Right atrium auricular region (tissue), 2 donors: ENCODE measurements at regions not wholly inside any gene's neighbourhood (a gene's known extent, or its start where the extent isn't known, plus 50 kb on each side); places are given as distances from the start of the nearest gene placed in this dataset.

ENCODE experiments used
- DNase-seq: peaks from one replicate; pipeline ENCODE4 v3.0.0-alpha.2; 2019; ENCODE audit warnings: low spot score
- H3K27ac ChIP-seq, 2 donors: fragments of 200-600 bp; sonication (generic); 1 replicate in 1 of 2; 2 replicates in 1 of 2; pipeline ENCODE4 v1.5.1; 2016 to 2019
- H3K27me3 ChIP-seq, 2 donors: fragments of 200-600 bp; sonication (generic); one replicate each; pipeline versions ENCODE4 v1.5.1 to v1.6.0; 2017 to 2019
- H3K36me3 ChIP-seq: fragments of 200-600 bp; sonication (generic); one replicate; pipeline ENCODE4 v1.5.1; 2016
- H3K4me1 ChIP-seq, 2 donors: fragments of 200-600 bp; sonication (generic); one replicate each; pipeline versions ENCODE4 v1.5.1 to v1.6.0; 2017 to 2019
- H3K4me3 ChIP-seq, 2 donors: fragments of 200-600 bp; sonication (generic); 1 replicate in 1 of 2; 2 replicates in 1 of 2; pipeline ENCODE4 v1.5.1; 2017 to 2019; ENCODE audit warnings: mild to moderate bottlenecking in 1 of 2, moderate library complexity in 1 of 2
- H3K9me3 ChIP-seq, 2 donors: fragments of 200-600 bp; sonication (generic); one replicate each; pipeline ENCODE4 v1.5.1; 2019
- CTCF ChIP-seq, 2 donors: fragments of 200-600 bp; sonication (generic); IDR thresholded peaks; one replicate each; pipeline ENCODE4 v1.5.1; 2019; ENCODE audit warnings: antibody characterized with exemption in 2 of 2

DNA sequence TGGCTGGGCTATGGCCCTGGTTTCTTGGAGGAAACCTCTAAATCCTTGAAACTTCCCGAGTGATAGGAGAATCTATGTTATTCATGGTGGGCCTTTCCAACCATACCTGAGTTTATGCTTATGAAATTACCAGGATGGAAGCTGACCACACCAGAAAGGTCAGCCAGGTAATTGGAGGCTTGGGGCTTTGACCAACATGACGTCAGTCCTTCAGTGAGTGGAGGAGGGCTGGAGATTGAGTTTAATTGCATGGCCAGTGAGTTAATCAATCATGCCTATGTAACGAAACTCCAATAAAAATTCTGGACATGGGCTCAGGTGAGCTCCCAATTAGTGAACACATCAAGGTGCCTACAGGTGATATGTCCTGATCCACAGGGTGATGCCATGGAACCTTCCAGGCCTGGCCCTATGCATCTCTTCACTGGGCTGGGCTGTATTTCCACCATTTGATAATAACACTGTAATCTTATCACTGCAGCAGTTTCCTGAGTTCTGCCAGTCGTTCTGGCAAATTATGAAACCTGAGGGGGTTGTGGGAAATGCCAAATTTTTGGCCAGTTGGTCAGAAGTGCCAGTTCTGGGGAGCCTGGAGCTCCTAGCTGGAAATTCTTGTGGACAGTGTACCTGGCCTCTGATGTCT is 106.5 kb downstream of the CDH26 start:
- H3K4me3 ChIP-seq, result no peak overlapping the region
- peaks cover 0 to 12% of the 10 kb centered on the region in 2 donors for H3K4me1 ChIP-seq
- H3K9me3 ChIP-seq, result no peaks in the 10 kb centered on the region
- H3K27me3 ChIP-seq, result no peaks in the 10 kb centered on the region
- no peak for TF ChIP-seq CTCF (IDR thresholded peaks at IDR 0.05)
- H3K27ac ChIP-seq, result no peak overlapping the region
- no peaks in the 10 kb centered on the region for H3K36me3 ChIP-seq
- DNase-seq, result no peak

- no peak overlapping the region for H3K27ac ChIP-seq
- no peak for TF ChIP-seq CTCF (IDR thresholded peaks at IDR 0.05)
- DNase-seq, result no peak
- no peaks in the 10 kb centered on the region for H3K9me3 ChIP-seq
- no peak overlapping the region for H3K4me3 ChIP-seq
- no peaks in the 10 kb centered on the region for H3K36me3 ChIP-seq
- H3K27me3 ChIP-seq, result no peaks in the 10 kb centered on the region
- H3K4me1 ChIP-seq, result peaks cover 0 to 12% of the 10 kb centered on the region in 2 donors
Observed at GRCh38 chr20:60065741-60066437, 107.7 kb downstream of the CDH26 start.

- no peak overlapping the region for H3K4me3 ChIP-seq
- TF ChIP-seq CTCF (IDR thresholded peaks at IDR 0.05), result no peak
- no peaks in the 10 kb centered on the region for H3K27me3 ChIP-seq
- H3K4me1 ChIP-seq, result peaks cover 0 to 12% of the 10 kb centered on the region in 2 donors
- H3K36me3 ChIP-seq, result no peaks in the 10 kb centered on the region
- no peak for DNase-seq
- H3K9me3 ChIP-seq, result no peaks in the 10 kb centered on the region
- no peak overlapping the region for H3K27ac ChIP-seq
Observed at GRCh38 chr20:60066438-60066823, 108.2 kb downstream of the CDH26 start.

GRCh38 chr20:60068509-60068908 is 110.3 kb downstream of the CDH26 start:
- TF ChIP-seq CTCF (IDR thresholded peaks at IDR 0.05), result no peak
- DNase-seq, result no peak
- Histone ChIP-seq H3K4me1 (peaks cover 0 to 3% of the 10 kb centered on the region in 2 donors), H3K9me3 (peaks cover 0 to 7% of the 10 kb centered on the region in 2 donors), H3K27ac (no peak overlapping the region), H3K27me3 (no peaks in the 10 kb centered on the region), H3K36me3 (no peaks in the 10 kb centered on the region), H3K4me3 (no peak overlapping the region)

GRCh38 chr20:60069656-60070055 is 111.4 kb downstream of the CDH26 start:
- Histone ChIP-seq H3K9me3 (peaks cover 0 to 7% of the 10 kb centered on the region in 2 donors), H3K27ac (no peak overlapping the region), H3K4me3 (no peak overlapping the region), H3K36me3 (no peaks in the 10 kb centered on the region), H3K27me3 (no peaks in the 10 kb centered on the region), H3K4me1 (no peaks in the 10 kb centered on the region)
- TF ChIP-seq CTCF (IDR thresholded peaks at IDR 0.05), result no peak
- no peak for DNase-seq
